VCaP (cell line): ENCODE measurements at regions not wholly inside any gene's neighbourhood (a gene's known extent, or its start where the extent isn't known, plus 50 kb on each side); places are given as distances from the start of the nearest gene placed in this dataset.

Experiments
- H3K27ac ChIP-seq: fragments of 450-650 bp; 2 replicates; pipeline ENCODE4 v1.5.1; 2017
- TF ChIP-seq, protein P1 (sequence below): fragments of 450-650 bp; conservative IDR thresholded peaks from 2 replicates; pipeline ENCODE4 v1.5.1; 2017; ENCODE audit warnings: mild to moderate bottlenecking, moderate library complexity

DNA sequence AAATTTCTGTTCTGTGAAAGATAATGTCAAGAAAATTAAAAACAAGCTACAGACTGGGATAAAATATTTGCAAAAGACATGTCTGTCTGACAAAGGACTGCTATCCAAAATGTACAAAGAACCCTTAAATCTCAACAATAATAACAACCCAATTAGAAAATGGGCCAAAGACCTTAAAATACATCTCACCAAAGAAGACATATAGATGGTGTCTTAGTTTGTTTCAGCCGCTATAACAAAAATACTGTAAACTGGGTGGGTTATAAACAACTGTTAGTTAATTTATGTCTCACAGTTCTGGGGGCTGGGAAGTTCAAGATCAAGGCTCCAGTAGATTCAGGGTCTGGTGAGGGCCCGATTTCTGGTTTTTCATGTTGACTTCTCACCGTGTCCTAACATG lies 106.2 kb upstream of the AGTR1 start:
- TF ChIP-seq, protein P1, sequence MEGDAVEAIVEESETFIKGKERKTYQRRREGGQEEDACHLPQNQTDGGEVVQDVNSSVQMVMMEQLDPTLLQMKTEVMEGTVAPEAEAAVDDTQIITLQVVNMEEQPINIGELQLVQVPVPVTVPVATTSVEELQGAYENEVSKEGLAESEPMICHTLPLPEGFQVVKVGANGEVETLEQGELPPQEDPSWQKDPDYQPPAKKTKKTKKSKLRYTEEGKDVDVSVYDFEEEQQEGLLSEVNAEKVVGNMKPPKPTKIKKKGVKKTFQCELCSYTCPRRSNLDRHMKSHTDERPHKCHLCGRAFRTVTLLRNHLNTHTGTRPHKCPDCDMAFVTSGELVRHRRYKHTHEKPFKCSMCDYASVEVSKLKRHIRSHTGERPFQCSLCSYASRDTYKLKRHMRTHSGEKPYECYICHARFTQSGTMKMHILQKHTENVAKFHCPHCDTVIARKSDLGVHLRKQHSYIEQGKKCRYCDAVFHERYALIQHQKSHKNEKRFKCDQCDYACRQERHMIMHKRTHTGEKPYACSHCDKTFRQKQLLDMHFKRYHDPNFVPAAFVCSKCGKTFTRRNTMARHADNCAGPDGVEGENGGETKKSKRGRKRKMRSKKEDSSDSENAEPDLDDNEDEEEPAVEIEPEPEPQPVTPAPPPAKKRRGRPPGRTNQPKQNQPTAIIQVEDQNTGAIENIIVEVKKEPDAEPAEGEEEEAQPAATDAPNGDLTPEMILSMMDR = no peak
- H3K27ac ChIP-seq = no peak overlapping the region

DNA sequence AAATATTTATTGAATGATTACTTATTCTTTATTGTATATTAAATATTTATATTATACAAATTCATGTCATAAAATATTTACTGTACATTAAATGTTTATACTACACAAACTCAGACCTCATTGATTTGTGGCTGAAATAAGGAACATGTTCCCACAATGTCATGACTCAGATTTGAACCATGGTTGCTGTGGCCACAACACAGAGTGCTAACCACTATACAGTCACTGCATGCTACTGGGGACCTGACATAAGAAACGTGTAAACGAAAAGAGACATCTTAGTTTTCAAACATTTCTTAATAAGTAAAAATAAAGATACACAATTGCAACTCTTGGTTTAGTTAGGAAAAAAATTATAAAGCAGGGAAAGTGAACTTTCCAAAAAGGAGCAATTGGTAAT lies 99.1 kb upstream of the AGTR1 start:
- no peak overlapping the region; the same call in 1 of the 2 replicates for H3K27ac ChIP-seq
- TF ChIP-seq, protein P1 = no peak

DNA sequence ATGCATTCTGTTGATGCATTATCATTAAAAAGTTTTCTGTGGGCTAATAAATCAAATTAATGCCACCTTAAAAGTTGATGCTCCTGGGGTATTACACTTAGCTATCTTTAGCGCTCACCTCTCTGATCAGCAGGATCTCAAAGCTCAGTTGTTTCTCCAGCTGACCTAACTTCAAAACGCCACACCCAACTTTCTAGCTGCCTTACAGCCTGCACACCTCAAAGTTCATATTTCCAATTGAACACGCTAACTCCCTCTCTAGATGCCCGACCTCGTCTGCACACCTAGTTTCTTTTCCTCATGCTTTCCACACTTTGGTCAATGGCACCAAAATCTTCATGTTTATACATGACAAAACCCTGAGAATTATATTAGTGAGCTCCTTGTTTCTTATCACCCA lies 98.2 kb upstream of the AGTR1 start:
- peak overlapping the region; percentile 98 for H3K27ac ChIP-seq
- TF ChIP-seq, protein P1 = no peak

DNA sequence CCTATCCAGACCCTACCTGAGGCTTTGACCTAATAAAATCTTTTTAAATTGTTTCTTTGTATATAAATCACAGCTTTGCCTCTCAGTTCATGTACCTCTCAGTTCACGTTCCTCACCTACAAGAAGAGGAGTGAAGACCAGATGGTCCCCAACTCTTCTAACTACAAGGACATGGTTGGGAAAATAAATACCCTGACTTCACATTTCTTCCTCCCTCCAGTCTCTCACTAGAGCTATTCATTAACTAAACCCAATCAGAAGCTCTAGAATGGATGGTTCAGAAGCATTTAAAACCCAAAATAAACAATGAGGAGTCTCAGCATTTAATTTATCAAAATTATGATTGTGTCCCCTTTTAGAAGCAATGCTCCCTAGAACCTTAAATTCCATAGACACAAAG lies 97.3 kb upstream of the AGTR1 start:
- H3K27ac ChIP-seq = peak overlapping the region; percentile 98
- TF ChIP-seq, protein P1 = no peak

DNA sequence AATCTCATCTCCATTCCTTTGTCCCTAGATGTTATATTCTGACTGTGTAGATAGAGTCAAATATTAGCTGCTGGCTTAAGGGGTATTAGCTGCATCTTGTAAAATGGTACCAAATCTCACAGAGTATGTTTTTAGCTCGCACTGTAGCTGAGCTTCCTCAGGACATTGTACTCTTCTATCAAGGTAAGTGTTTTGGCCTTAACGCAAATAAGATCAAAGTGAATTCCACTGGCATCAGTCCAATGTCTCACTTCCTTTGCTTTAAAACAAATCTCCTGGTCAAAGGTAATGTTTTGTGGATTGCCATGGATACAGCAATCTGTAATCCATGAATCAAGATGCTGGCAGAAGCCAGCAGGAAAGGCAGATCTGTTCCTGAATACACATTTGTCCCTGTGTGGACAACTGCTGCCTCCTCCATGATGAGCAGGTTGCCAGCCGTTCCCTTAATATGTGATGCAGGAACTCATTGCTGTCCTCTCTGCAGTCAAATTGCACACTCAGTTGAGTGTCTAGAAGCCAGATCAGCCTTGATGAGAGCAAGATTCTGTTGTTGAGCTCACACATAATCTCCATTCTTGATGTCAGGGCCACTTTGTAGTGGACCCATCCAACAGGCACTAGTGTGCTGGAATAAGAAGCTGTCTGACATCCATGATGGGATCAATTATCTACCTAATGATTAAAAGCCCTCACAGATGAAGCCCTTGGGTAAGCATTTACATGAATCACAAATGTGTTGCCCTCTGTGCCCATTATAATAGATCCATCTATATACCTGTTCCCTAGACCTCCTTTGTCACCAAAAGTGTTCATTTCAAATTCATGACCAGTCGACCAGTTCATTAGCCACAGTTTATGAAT lies 96.6 kb upstream of the AGTR1 start:
- TF ChIP-seq, protein P1 = no peak
- H3K27ac ChIP-seq = peak overlapping the region; percentile 98

DNA sequence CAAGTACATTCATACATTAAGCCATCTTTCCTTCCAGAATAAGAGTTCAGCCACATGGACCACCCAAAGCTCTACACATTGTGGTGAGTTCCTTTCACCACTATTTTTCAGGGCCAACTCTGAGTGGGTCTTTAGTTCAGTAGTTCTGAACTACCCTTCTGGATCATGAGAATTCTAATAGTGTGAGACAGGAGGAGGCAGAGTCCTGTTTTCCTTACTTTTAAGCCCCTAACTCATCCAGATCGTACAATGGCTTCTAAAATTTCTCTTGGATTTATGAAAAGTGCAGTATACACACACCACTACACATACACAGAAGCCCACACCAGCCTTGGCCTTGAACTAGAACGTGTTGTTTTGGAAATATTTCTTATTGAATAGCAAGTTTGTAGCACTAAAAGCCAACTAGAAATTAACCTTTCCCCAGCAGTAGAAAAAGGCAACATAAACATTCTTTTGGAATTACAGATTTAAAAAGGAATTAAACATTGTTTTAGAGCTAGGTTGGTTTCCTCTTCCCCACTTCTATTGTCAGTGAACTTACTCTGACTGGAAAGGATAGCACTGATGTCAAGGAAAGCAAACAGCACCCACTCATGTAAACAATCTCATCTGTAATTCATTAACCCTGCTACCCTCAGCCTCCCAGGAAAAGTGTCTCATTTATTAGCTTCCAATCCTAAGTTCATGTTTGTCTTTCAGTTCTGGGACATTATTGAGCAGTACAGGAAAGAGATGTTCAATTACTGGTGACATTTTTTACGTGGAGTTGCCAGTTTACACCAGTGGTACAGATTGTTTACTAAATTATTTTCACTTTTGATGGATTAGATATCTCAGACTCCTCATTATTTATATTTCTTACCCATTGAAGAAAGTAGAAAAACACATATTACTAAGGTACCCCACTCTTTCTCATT lies 95.7 kb upstream of the AGTR1 start:
- TF ChIP-seq, protein P1 = no peak
- H3K27ac ChIP-seq = peak overlapping the region; percentile 98
